HG03442 (cell line): ENCODE measurements at regions not wholly inside any gene's neighbourhood (a gene's known extent, or its start where the extent isn't known, plus 50 kb on each side); places are given as distances from the start of the nearest gene placed in this dataset.

Experiments used
- ATAC-seq: cut with Tn5 transposase; IDR thresholded peaks from one replicate; pipeline ENCODE4 v1.9.1; 2021; ENCODE audit warnings: mild to moderate bottlenecking, moderate library complexity; ENCODE audit not compliant: unreplicated experiment

DNA sequence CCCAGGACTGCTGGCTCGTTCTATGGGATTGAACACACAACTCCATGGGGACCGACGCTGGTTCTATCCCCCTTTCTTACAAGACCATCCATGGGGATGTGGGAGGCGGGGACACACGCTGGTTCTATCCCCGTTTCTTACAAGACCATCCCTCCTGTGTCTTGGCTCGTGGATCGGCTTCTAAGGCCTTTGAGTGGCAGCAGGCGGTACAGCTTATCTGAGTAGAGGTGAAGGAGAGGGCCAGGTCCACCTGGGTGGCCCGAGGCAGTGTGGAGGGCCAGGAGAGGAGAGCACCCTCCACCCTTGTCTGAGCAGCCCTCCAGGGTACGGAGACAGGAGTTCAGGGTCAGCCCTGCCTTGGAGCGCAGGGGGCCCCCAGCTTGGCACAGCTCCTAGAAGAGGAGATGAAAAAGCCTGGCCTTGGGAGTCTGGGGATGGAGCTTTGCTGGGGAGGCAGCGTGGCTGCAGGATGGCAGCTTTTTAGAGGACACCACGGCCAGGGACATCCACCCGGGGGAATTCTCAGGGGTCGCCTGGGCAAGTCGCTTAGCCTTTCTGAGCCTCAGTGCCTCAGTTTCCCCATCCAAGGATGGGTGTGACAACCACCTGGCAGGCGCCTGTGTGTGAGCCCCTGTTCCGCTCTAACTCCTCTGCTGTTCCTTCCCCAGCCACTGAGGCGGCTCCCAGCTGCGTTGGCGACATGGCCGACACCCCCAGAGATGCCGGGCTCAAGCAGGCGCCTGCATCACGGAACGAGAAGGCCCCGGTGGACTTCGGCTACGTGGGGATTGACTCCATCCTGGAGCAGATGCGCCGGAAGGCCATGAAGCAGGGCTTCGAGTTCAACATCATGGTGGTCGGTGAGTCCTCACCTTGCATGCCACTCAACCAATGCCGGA is 341.0 kb downstream of the SEC14L1 start:
- ATAC-seq: no peak

DNA sequence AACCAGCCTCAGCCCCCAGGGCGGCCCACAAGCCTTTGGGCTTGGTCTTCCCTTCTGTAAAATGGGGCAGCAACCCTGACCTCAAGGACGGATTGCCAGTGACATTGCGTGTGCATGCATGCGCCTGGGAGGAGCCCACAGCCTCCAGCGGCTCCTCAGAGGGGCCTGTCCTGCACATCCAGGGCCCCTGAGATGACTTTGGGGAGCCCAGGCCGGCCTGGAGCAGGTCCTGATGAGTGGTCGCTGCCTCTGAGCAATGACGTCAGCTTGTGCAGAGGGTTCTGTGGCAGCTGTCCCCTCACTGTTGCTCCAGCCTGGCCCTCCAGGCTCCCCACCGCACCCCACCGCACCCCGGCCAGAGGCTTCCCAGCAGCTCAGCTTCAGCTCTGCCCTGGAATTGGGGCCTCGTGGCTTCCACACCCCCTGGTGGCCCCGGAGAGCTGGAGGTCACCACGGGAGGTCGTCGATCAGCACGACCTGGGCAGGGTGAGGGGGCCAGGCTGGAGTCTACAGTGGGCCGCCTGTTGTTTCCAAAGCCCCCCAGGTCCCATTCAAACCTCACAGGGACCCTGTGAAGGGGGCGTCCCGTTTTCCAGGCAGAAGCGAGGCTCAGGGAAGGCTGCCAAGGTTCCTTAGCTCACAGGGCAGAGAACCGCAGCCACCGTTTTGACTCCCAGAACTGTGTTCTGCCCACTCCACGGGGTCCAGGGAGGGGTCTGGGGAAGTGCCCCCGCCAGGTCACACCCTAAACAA is 341.8 kb downstream of the SEC14L1 start:
- ATAC-seq: no peak

DNA sequence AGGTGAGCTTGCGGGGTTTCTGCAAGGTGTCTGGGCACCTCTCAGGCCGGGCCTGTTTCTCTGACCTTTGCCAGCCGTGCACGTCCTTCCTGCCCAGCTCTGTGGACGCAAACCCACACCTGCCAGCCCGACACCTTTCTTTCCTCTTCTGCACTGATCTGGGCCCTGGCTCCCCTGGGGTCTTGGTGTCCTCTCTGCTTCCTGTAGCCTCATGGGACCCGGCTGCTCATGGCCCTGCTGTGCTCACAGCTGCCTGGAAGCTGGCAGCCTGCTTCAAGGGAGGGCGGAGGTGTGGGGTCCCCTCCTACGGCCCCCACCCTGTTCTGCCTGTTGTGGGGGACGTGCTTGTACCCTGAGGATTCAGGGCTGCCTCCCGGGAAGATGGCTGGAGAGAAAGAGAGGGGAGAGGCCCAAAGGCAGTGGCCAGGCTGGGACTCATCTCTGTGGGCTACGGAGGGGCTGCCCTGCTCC is 342.4 kb downstream of the SEC14L1 start:
- ATAC-seq: no peak

DNA sequence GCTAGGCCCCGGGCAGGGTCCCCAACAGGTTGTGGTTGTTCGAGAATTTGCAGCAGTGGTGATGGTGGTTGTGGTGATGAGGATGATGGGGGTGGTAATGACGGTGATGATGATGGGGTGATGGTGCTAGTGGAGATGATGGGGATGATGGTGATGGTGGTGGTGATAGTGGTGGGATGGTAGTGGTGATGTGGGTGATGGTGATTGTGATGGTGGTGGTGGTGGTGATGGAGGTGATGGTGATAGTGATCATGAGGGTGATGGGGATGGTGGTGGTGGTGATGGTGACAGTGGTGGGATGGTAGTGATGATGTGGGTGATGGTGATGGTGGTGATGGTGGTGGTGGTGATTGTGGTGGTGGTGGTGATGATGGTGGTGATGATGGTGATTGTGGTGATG is 343.3 kb downstream of the SEC14L1 start:
- no peak for ATAC-seq

DNA sequence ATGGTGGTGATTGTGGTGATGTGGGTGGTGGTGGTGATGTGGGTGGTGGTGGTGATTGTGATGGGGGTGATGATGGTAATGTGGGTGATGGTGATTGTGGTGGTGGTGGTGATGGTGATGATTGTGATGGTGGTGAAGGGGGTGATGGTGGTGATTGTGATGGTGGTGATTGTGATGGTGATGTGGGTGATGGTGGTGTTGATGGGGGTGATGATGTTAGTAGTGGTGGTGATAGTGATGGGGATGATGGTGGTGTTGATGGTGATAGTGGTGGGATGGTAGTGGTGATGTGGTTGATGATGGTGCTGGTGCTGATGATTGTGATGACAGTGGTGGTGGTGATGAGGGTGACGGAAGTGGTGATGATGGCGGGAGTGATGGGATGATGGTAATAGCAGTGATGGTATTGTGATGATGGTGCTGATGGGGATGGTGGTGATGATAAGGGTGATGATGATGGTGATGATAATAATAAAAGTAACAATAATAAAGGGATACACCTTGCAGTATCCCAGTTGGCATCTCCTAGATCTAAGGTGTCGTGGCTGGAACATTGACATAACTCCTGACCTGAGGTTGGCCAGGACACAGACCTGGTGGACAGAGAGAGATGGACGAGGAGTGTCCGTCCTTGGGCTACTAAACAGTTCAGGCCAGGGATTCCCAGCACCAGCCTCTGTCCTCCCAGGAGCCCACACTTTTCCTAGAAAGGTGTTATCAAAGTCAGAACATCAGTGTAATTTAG is 344.5 kb downstream of the SEC14L1 start:
- no peak for ATAC-seq

DNA sequence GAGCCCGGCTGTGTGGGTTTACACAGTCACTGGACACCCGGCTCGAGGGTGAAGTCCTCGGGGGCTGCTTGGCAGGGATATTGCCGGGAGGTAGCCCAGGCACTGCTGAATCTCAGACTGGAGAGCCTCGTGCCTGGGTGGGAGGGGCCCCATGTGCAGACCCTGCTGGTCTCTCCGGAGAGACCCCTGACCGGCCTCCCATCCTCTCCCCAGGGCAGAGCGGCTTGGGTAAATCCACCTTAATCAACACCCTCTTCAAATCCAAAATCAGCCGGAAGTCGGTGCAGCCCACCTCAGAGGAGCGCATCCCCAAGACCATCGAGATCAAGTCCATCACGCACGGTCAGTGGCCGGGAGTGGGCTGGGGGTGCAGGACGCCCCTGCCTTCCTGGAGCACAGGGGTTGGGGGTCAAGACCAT is 346.5 kb downstream of the SEC14L1 start:
- no peak for ATAC-seq

DNA sequence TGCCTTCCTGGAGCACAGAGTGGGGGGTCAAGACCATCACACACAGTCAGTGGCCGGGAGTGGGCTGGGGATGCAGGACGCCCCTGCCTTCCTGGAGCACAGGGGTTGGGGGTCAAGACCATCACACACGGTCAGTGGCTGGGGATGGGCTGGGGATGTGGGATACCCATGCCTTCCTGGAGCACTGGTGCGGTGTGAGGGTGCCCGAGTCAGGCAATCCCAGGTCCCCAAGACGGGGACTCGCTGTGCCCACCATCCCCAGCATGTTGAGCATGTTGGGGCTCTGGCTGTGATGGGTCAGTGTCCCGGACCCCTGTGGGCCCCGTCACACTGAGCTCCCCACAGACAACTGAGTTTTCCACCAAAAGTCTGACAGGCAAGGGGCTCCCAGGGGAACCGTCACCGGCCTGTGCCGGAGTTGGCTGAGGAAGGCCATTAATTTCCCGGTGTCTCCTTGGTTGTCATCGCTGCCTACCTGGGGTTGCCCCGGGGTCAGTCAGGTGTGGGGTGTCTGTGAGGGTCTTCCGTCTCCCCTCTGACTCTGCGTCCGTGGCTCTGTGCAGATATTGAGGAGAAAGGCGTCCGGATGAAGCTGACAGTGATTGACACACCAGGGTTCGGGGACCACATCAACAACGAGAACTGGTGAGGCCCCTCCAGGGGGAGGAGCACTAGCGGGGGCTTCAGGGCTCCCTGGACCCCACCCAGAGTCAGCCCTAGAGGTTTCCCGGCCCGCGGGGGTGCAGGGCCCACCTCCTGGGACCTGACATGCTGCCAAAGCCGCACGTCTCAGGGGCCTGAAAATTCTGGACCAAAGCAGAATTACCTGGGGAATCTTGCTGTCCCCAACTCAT is 347.1 kb downstream of the SEC14L1 start:
- no peak for ATAC-seq

DNA sequence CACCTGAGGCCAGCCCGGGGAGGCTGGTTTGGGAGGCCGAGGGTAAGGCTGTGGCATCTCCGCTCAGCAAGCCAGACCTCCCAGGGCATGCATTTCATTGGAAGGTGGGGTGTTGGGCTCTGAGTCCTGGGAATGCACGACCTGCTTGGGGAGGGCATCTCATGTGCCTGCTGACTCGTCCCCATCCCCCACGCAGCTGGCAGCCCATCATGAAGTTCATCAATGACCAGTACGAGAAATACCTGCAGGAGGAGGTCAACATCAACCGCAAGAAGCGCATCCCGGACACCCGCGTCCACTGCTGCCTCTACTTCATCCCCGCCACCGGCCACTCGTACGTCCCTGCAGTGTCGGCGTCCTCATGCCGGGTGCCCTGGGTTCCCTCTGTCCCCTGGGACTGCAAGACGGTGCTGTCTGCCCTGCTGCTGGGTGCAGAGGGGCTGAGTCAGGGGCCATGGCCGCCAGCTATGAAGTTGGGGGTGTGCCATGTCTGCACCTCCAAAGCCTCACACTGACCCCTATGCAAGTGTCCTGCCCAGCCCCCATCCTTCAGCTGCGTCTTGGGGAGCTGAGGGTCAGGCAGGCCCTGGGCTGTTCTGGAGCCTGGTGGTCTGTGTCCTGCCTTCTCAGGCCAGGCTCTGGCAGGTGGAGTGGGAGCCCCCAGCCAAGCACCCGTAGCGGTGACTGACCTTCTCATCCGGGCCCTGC is 347.9 kb downstream of the SEC14L1 start:
- ATAC-seq: no peak

DNA sequence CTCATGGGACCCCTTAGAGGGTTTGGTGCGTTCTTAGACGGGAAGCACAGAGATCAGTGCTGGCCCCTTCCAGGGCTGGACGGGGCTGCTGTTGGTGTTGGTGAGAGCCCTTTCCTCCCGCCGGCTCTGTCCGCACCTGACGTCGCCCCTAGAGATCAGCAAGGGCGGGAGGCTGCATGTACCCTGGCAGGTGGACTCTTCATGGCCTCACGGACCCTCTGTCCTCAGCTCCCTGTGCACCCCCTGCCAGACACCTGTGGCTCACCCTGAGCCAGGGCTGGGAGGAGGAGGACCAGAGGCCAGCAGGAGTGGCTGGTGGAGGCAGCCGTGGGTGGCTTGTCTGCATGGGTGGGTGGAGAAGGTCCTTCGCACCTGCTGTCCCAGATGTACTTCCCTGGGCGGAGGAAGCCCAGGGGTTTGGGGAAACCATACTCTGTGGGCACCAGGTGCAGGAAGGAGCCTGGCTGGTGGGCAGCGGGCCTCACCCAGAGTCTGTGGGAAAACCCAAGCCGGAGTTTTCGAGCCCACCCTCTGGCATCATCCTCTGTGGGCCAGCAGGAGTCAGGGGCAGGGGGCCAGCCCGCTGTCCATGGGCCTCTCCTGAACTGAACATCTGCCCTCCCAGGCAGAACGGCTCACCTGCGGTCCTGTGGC is 348.6 kb downstream of the SEC14L1 start:
- no peak for ATAC-seq

DNA sequence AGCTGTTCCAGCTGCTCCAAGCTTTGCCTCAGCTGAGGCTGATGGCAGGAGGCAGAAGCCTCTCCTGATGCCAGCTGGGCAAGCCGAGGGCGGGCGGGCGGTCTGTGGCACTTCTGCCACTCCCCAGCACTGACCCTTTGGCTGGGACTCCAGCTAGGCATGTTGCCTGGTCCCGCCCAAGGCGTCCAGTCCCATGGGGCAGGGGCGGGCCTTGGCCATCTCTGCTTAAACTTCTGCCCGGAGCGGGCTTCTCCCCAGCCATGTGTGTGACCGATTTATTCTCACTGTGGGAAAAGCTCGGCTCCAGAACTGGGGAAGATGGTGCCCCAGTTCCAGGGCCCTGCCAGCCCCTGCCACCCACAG is 349.1 kb downstream of the SEC14L1 start:
- no peak for ATAC-seq

DNA sequence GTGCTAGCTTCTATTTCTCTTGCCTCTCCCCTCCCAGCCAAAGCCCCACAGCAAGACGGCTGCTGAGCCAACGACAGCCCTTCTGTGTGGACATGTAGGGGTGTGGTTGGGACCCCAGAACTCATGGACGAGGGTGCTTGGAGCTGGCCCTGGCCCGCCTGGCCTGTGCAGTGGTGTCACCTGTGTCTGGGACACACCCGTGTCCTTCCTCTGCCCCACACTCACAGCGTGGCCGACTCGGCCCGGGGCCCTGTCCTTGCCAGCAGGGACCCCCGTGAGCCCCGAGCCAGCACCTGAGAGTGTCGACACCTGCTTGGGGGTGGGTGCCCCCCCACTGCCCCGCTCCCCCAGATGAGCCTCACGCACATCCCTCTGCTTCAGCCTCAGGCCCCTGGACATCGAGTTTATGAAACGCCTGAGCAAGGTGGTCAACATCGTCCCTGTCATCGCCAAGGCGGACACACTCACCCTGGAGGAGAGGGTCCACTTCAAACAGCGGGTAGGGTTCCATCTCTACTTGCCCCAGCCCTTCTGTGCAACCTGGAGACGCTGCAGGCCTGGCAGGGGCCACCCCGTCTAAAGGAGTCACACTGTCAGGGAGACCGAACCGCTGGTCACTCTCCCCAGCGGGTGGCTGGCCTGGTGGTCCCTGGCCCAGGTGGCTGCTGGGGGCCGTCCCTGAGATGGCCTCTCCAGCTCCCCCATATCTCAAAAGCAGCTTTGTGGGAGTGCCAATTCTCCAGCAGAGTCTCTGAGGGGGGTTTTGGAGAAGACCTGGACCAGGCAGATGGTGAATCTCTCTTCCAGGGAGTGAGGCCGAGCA is 349.8 kb downstream of the SEC14L1 start:
- ATAC-seq: no peak

DNA sequence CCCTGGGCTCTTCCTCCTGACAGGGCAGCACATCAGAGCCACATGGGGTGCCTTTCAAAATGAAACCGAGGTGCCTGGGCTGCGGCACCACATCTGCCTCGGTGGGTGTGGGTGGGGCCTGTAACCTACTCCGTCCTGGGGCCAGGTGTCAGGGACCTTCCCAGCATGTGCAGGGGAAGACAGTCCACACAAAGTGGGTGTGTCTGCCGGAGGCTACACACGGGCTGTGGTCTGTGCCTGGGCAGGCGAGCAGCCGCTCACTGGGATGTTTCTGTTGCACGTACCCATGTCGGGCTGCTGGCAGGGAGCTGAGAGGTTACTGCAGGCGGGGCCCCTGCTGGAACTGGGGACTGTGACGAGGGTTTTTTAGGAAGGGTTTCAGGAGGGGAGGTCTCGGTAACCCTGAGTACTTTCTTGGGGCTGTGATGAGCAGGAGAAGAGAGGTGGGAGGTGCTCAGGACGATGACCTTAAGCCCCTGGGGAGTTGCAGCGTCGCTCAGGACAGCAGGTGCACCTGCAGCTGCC is 351.2 kb downstream of the SEC14L1 start:
- no peak for ATAC-seq

DNA sequence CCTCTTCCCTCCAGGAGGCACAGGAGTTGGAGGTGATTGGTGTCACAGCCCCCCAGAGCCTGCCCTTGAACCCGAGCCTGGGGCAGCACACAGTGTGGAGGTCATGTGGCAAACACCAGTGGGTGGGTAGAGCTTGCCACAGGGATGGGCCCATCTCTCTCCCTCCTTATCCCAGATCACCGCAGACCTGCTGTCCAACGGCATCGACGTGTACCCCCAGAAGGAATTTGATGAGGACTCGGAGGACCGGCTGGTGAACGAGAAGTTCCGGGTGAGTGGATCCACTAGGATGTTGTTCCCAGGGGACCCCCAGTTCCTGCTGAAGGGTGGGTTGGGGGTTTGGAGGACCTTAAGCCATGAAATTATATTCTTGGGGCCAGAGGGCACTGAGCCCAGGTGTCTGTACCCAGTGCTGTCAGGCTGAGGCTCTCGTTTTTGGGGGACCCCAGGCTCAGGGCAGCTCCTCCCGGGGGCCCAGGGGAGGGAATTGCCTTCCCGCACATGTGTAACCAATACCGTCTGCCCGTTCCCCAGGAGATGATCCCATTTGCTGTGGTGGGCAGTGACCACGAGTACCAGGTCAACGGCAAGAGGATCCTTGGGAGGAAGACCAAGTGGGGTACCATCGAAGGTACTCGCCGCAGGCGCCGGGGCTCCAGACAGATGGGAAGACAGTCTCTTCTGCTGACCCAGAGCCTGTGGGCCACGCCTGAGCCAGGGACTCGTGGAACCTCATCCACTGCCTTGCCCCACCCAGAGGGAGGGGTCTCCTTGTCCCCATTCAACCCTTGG is 351.9 kb downstream of the SEC14L1 start:
- no peak for ATAC-seq

DNA sequence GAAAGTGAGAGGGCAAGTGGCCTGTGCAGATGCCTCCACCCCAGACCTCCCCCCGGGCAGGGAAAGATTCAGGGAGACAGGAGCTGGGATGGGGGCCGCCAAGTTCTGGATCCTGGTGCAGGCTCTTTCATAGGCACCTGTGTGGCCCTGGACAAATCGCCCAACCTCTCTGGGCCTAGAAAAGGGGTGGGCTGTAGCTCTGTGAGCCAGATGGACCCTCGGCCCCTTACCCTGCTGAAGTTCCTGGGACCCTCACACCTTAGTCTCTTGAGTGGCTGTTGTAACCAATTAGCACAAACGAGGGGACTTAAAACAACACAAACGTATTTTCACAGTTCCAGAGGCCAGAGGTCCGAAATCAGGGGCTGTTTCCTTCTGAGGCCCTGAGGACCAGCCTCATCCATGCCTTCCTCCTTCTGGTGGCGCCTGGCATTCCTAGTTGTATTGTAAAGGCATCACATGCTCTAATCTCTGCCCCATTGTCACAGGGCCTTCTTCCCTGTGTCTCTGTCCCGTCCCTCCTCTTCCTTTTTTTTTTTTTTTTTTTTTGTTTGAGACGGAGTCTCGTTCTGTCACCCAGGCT is 352.6 kb downstream of the SEC14L1 start:
- ATAC-seq: no peak

DNA sequence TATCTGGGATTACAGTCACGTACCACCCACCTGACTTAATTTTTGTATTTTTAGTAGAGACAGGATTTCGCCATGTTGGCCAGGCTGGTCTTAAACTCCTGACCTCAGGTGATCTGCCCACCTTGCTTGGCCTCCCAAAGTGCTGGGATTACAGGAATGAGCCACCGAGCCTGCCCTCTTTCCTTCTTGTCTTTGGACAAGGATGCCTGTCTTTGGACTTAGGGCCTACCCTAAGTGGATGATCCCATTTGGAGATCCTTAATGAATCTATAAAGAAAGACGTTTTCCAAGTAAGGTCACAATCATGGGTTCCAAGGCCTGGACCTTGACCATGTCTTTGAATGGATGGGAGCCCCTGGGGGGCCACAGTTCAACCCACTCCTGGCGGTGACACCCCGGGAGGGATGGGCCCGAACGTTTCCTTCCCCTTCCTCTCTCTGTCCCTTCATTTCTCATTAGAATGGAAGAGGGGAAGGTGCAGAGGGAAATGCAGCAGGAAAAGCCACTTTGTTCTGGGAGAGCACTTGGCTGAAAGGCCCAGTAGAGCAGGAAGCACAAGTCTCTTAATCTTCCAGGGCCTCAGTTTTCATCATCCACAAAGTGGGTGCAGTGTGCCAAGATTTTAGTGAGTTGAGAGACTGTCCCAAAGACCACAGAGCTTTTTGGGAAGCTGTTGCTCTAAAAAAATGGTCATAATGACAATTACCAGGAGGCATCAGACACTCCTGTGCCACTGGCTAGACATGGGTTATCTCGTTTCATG is 353.3 kb downstream of the SEC14L1 start:
- ATAC-seq: no peak

DNA sequence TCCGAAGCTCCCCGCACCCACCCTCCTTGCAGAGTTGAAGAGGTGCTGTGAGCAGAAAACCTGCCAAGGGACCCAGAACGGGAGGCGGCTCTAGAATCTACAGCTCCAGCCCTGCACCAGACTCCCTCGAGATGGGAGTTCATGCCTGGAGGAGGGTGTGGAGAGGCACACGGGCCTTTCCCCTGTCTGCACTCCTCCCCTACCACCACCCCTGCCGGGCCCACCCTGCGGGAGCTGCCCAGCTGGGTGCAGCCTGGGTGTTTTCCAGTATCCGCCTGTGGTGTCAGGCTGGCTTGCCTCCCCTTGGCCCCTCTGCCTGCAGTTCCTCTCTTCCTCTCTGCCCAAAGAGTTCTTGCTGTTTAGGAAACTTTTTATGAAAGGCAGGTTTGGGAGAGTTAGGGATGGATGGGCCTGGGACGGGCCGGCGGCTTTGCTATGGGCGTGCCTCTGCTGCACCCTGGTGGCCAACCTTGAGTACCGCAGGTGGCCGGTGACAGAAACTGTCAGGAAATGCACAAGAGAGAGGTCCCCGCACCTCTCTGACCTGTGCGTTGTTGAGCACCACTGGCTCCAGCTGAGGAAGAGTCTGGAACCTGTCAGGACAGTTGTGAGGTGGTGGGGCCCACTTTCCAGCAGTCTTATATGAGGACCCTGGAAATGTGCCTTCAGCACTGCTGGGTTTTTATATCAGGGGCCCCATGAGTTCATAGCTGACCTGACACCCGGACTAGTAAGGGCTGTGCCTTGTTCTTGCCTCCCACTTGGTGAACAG is 354.1 kb downstream of the SEC14L1 start:
- ATAC-seq: no peak
